ENCODE measurements at regions not wholly inside any gene's neighbourhood (a gene's known extent, or its start where the extent isn't known, plus 50 kb on each side); places are given as distances from the start of the nearest gene placed in this dataset.

GRCh38 chr7:35908331-35909216 lies 107.7 kb downstream of the SEPTIN7 start:
- Histone ChIP-seq H4K20me1 (ENCODE audit: insufficient read depth) (0 out of 2 replicates have a peak, but pooled peaks cover 3% of the 10 kb centered on the region), H3K9ac (no peak overlapping the region), H3F3A (replicated peaks; ENCODE audit: insufficient read depth) (peaks cover 26% of the 10 kb centered on the region), H3K4me1 (ENCODE audit: control insufficient read depth in 1 of 2, insufficient read depth in 2 of 2, low read depth in 1 of 2, low read length in 1 of 2) (peaks cover 6 to 21% of the 10 kb centered on the region in 2 experiments; a peak in 2 of 4 replicates), H2AFZ (ENCODE audit: low read depth) (no peak overlapping the region), H3K4me3 (ENCODE audit: low read depth in 2 of 2, low read length in 1 of 2) (no peak overlapping the region), H3K9me3 (no peaks in the 10 kb centered on the region), H3K79me2 (ENCODE audit: insufficient read depth) (0 out of 2 replicates have a peak, but pooled peaks cover 6% of the 10 kb centered on the region), H3K27ac (ENCODE audit: low read depth in 2 of 2, low read length in 1 of 2) (no peak overlapping the region), H3K4me2 (no peak overlapping the region), H3K27me3 (ENCODE audit: insufficient read depth) (no peaks in the 10 kb centered on the region), H3K9me2 (no peaks in the 10 kb centered on the region), H3K36me3 (replicated peaks in 1 of 2; ENCODE audit: control insufficient read depth in 1 of 2, insufficient read depth in 2 of 2, low read length in 1 of 2) (peaks cover 35 to 36% of the 10 kb centered on the region in 2 experiments)
- DNase-seq: no peak
- WGBS (ENCODE audit: low lambda C conversion rate): 96% methylated on average over 11 of the region's 11 CpGs
- ChIA-PET POLR2A (no interaction called here), CTCF (interaction anchor here (0.8 to 5.9 kb wide), 14 partner anchors 8 to 410 kb away, joined by 3 to 77 read pairs (median 20); partner anchors contain the start of genes HERPUD2 and SEPTIN7)
- TF ChIP-seq SMC3 (IDR thresholded peaks at IDR 0.05; ENCODE audit: low read depth, low read length) (no peak), USF1 (IDR thresholded peaks at IDR 0.05; ENCODE audit: borderline replicate concordance, low read depth) (no peak), JUND (IDR thresholded peaks at IDR 0.05) (no peak), RFX5 (IDR thresholded peaks at IDR 0.05; ENCODE audit: low read length) (no peak), MXI1 (IDR thresholded peaks at IDR 0.05; ENCODE audit: low read depth, low read length) (no peak), EZH2phosphoT487 (IDR thresholded peaks at IDR 0.05; ENCODE audit: borderline replicate concordance, low read depth) (no peak)

GRCh38 chr7:35909870-35910357 lies 109.1 kb downstream of the SEPTIN7 start:
- Histone ChIP-seq H3K9me3 (no peaks in the 10 kb centered on the region), H2AFZ (ENCODE audit: low read depth) (no peak overlapping the region), H3K4me1 (ENCODE audit: control insufficient read depth in 1 of 2, insufficient read depth in 2 of 2, low read depth in 1 of 2, low read length in 1 of 2) (peaks cover 6 to 21% of the 10 kb centered on the region in 2 experiments; a peak in 2 of 4 replicates), H3K27me3 (ENCODE audit: insufficient read depth) (no peaks in the 10 kb centered on the region), H3K4me3 (ENCODE audit: low read depth in 2 of 2, low read length in 1 of 2) (no peak overlapping the region), H4K20me1 (ENCODE audit: insufficient read depth) (0 out of 2 replicates have a peak, but pooled peaks cover 3% of the 10 kb centered on the region), H3K4me2 (no peak overlapping the region), H3K27ac (ENCODE audit: low read depth in 2 of 2, low read length in 1 of 2) (no peak overlapping the region; a peak in 1 of 4 replicates), H3K9me2 (no peaks in the 10 kb centered on the region), H3K9ac (no peak overlapping the region), H3K36me3 (replicated peaks in 1 of 2; ENCODE audit: control insufficient read depth in 1 of 2, insufficient read depth in 2 of 2, low read length in 1 of 2) (peaks cover 21 to 26% of the 10 kb centered on the region in 2 experiments), H3K79me2 (ENCODE audit: insufficient read depth) (no peaks in the 10 kb centered on the region), H3F3A (replicated peaks; ENCODE audit: insufficient read depth) (peaks cover 27% of the 10 kb centered on the region)
- DNase-seq: no peak
- no peak for TF ChIP-seq MEF2A (IDR thresholded peaks at IDR 0.05; ENCODE audit: borderline replicate concordance, low read depth)
- no peak for TF ChIP-seq ELF1 (IDR thresholded peaks at IDR 0.05)
- TF ChIP-seq RXRA (IDR thresholded peaks at IDR 0.05; ENCODE audit: borderline replicate concordance, low read depth): no peak
- TF ChIP-seq RAD21 (IDR thresholded peaks at IDR 0.05; ENCODE audit: low read length): no peak
- no peak for TF ChIP-seq PBX3 (IDR thresholded peaks at IDR 0.05)
- ChIA-PET POLR2A (interaction anchor here (0.8 kb wide), 1 partner anchor 110 kb away, joined by 3 read pairs; no protein-coding TSS in a partner anchor), CTCF (interaction anchor here (1.2 to 5.9 kb wide), 8 partner anchors 67 to 458 kb away, joined by 3 to 77 read pairs (median 7); no protein-coding TSS in a partner anchor)
- WGBS (ENCODE audit: low lambda C conversion rate): 92% methylated on average over 4 of the region's 4 CpGs

Measured in SK-N-SH (cell line).